ENCODE measurements at regions not wholly inside any gene's neighbourhood (a gene's known extent, or its start where the extent isn't known, plus 50 kb on each side); places are given as distances from the start of the nearest gene placed in this dataset.
A peak's percentile ranks its signal among the peaks of the same experiment; 100 is the strongest.
"Not testable (repeated sequence)": the region's sequence is repeated elsewhere in the genome, so short reads cannot be mapped to it uniquely, and the experiment has no call there.

DNA sequence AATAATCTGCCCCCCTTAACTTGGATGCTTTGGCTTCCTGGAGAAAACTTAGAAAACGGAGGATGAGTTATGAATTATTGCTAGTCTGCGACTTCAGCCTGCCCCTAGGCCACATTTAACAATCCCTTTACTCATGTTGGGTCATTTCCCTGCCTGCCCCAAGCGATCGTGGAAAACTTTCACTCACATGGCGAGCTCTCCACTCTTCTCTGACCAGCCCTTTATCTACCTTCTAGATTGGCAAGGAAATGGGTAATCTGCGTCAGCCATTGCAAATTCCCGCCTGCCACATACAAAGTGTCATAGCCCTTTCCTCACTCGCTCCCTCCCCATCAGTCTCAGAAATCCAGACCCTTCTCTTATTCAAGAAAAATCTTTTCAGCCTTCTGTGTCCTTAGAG lies 154.3 kb upstream of the IRS2 start:
- no peak for DNase-seq (ENCODE audit: low read depth)

DNA sequence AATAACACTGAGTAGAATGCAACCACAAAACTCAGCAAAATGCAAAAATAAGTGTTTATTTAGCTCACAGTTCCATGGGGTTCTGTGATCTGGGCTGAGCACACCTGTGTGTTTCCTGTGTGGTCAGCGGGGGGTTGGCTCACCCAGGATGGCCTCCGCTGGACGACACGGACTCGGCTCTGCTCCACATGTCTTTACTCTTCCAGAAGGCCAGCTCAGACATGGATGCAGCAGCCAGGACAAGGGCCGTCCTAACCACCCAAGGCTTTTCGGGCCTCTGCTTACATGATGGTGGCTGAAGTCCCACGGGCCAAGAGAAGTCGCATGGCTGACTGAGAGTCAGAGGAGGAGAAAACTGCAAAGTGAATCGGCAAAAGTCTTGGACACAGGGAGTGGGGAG lies 153.5 kb upstream of the IRS2 start:
- no peak for DNase-seq (ENCODE audit: low read depth)

DNA sequence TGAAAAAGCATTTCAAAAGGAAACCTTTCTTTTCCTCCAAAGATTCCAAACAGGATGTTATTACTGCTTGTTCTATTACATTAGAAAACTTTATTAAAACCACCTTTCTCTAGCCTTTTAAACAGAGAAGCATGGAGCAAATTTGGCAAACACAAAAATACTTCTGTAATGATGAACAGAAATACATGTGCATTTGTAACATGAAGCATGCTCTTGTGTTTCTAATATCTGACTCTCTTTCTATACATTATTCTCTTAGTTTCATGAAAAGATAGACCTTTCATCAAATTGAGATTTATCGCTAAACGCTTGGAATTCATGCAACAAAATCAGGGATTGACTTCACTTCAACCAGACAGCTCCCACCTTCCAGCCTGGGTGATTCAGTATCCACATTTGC lies 152.8 kb upstream of the IRS2 start:
- no peak for DNase-seq (ENCODE audit: low read depth)

DNA sequence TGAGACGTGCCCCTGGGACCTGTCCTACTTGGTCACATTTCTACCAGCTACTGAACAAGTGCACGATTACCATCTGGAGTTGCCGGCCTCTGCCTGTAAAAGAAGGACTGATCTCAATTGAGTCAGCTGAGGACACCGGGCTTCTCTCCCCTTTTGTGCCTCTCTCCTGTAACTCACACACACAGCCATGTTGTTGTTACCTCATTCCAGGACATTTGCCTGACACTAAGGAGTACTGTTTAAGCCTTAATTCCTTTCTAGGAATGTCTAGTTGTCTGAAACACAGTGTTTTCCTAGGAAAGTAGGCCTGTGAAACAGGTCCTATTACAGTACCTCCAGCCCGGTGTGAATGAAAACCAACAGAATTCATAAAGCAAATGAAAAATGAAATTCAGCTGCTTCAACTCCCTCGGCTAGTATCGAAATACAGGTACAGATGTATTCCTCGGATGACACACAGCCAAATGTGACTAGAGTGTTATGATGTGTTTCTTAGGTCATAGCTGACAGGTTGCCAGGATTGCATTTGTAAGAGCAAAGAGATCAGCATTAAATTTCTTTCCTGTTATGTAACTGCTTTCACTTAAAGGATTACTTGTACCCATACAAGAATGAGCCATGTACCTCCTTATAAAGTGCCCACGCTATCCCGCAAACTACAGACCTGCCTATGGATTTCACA lies 152.0 kb upstream of the IRS2 start:
- DNase-seq (ENCODE audit: low read depth), result peak; percentile 98

DNA sequence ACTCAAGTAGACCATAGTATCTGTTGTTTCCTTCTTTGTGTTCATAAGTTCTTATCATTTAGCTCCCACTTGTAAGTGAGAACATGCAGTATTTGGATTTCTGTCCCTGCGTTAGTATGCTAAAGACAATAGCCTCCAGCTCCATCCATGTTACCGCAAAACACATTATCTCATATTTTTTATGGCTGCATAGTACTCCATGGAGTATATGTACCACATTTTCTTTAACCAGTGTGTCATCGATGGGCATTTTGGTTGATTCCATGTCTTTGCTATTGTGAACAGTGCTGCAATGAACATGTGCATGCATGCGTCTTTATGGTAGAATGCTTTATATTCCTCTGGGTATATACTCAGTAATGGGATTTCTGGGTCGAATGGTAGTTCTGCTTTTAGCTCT lies 148.1 kb upstream of the IRS2 start:
- not testable (repeated sequence) for DNase-seq (ENCODE audit: low read depth)

DNA sequence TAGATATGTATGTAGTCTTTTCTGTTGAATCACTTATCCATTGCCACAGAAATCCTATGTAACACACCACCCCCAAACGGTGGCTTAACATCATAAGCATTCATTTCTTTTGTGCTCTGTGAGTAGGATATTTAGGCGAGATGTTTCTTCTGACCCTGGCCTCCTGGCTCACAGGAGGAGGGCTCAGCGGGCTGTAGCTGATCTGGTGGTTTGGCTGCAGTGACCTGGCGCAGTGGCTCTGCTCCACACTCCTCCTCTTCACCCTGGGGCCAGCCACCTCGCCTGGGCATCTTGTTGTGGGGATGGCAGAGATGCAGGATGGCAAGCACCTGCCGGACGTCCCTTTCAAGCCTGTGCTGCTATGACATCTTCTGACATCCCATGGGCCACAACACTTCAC lies 147.1 kb upstream of the IRS2 start:
- peak; percentile 26 for DNase-seq (ENCODE audit: low read depth)

DNA sequence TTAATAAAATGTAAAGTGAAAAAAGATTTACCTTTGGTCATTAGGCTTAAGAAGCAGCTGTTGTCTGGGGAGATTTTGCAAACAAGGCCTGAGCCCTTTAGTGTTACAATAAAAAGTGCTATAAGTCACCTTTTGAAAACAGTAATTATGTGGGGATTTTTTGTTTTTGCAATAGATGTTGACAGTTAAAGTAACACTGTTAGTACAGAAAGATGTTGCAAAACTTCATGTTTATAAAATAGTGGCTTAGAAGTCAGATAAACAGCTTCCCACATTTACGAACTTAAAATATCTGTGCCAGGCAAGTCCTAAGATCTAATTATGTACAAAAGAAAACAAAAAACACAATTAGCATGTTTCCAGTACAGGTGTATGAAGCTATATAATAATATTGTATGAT lies 138.0 kb upstream of the IRS2 start:
- DNase-seq (ENCODE audit: low read depth), result peak; percentile 58

DNA sequence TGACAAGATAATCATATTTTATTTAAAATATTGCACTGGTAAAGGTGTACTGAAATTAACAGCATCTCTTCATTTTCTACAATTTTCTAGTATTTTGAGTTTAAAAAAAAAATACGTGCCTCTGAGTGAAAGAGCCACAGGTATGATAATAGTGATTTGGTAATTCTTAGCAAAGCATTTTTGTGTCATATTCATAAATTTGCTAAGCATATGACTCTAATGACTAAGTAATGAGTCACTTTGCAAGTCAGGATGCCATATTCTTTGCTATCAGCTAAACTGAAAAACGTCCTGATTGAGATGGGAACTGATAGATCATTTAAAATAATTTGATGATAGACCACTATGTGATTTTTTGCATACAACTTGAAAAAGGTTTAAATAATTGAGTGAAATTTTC lies 136.1 kb upstream of the IRS2 start:
- DNase-seq (ENCODE audit: low read depth), result peak; percentile 44

DNA sequence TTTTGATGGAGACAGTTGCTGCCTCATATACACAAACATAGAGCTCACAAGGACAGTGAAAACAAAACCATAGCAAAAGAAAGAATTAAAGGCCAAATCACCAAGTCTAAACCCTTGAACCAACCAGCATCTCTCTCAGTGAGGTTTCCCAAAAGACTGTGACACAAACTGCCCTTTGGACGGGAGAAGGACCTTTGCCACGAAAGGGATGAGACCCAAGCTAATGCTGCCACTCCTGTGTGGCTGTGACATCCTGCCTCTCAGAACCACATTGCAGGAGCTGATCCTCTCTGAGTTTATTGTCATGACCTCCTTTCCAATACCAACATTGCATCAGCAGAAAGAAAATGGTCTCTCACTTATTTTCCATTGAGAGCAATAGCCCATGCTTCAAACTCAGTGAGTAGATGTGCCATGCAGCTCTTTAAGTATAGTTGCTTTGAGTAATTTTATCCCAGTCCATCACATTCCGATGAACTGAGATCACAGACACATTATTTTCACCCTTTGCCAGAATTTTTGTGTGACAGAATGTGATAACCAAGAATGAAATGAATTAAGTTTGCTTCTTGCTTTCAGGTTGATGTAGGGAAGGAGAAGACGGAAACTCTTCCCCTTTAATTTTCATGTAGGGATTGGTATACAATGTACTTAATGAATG lies 133.5 kb upstream of the IRS2 start:
- DNase-seq (ENCODE audit: low read depth), result peak; percentile 50

DNA sequence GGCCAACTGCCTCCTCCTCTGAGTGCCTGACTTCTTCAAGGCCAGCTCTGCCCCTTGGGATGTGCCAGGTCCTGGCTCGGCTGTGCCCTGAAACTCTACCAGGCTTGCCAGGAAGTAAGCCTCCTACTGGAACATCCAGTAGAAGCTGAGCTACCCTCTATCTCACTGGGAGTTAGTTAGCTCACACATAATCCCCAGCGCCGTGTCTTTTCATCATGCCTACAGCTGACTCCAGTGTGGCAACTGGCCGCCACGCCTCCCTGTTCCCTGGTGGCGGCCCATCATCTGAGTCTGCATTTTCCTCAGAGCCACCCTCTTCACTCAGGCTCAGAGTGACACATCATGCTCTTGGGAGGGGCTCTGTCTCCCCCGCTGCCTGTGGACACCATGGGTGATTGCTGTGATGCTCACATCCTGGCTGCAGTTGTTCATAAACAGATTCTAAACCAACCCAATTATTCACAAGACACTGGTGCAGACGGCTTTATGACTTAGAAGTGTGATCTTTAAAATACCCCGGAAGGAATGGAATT lies 131.9 kb upstream of the IRS2 start:
- peak; percentile 28 for DNase-seq (ENCODE audit: low read depth)

DNA sequence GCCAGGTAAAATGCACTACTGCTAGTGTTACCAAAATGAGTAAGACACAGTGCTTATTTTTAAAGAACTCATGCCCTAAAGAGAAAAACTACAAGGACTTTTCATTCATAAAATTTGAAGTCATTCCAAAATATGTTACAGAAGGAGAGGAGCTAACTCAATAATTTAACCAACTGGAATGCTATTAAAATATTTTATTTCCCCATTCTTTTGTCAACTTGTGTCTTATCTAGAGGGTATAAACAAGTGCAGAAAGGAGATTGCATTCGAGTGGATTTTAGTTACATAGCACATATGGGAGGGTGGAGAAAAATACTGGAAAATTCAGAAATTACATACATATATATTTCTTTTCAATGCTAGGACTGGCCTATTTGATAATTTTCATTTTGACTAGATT lies 131.0 kb upstream of the IRS2 start:
- DNase-seq (ENCODE audit: low read depth), result no peak

DNA sequence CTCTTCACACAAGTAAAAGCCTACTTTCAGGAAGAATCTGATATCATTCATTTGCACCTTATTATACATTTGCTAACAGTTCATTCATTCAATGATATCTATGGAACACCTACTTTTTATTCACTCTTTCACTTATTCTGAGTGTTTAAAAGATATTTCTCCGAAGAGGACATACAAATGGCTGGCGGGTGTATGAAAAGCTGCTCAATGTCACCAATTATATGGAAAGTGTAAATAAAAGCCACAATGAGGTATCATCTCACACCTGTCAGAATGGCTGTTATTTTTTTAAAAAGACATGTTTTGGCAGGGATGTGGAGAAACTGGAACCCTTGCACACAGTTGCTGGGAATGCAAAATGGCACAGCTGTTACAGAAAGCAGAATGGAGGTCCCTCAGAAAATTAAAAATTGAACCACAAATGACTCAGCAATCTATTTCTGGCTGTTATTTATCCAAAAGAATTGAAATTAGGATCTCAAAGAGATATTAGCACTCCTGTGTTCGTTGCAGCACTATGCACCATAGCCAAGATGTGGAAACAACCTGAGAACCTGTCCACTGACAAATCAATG lies 127.6 kb upstream of the IRS2 start:
- no peak for DNase-seq (ENCODE audit: low read depth)

DNA sequence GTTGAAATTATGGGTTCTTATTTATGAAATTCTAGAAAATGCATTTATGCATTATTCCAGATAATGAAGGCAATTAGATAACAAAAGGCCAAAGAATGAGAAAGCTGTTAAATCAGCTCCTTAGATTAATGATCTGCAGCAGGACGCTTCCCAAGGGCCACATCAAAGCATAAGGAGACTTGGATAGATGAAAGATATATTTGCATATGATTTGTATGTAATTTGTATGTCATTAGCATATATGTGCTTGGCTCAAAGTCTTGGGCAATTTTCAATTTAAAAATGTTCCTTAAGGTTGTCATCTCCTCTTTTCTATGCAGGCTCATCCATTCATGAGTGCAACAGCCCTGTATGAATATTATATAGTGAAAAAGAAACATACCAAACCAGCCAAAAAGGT lies 126.8 kb upstream of the IRS2 start:
- DNase-seq (ENCODE audit: low read depth), result no peak

DNA sequence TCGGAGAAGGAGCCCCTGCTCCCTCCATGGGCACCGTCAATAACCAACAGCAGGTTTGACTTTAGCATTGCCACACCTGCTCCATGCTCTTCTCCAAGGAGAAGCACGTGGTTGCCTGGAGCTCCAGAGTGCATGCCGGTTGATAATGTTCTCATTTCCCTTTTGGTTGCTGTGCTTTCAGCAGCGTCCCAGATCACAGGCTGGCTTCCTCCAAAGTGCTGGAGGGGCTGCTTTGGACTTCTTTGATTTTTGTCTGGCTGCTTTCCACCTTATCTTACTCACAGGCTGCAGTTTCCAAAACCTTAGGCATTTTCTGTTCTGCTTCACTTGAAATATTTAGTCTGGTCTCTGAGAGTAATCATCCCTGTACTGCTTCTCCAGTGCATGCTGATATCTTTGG lies 123.8 kb upstream of the IRS2 start:
- no peak for DNase-seq (ENCODE audit: low read depth)

DNA sequence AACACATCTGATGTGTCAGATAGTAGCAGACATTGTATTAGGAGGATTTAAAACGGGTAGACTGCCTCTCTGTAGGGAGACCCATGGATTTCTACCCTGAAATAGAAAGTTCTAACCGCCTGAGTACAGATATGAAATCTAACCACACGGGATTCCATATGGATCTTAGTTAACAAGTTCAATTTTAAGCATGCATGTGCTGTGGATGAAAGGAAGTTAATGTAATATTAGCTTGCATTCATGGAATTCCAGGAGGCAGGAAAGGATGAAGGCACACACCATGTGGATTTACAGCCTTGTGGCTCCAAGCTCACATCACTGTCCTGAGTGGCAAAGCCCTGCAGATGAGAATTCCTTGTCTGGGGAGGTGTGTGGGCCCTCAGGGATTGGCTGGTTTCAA lies 120.6 kb upstream of the IRS2 start:
- no peak for DNase-seq (ENCODE audit: low read depth)

DNA sequence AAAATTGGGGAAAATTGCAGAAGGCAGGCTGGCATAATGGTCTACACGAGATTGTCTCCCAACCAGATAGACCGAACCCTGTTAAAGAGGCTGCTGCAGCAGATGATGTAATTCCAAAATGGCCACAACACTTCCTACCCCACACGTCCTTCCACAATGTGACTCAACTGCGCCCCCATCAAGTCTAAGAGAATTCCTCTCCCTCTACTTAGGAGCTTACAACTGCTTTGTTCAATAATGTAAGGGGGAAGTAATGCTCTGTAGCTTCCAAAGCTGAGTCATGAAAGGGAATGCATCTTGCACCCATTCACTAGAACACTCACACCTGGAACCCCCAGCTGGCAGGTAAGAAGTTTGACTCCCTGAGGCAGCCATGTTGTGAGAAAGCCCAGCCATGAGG lies 117.8 kb upstream of the IRS2 start:
- DNase-seq (ENCODE audit: low read depth), result peak; percentile 25

DNA sequence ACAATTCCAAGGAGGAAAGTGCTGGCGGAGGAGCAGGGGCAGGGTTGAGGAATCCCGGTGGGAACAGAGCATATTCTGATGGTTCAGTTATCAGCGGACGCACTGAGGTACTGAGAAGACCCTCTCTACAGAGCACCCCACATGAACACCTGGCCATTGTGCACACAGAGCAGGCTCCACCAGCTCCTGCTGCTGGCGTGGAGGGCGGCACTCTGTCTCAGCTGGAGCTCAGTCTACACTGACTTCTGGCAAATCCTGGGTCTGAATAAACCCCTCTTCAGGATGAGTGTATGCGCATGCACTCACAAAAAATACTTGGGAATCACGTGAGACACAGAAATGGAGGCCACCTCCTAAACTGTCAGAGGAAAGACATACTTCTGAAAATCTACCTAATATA lies 114.4 kb upstream of the IRS2 start:
- no peak for DNase-seq (ENCODE audit: low read depth)

DNA sequence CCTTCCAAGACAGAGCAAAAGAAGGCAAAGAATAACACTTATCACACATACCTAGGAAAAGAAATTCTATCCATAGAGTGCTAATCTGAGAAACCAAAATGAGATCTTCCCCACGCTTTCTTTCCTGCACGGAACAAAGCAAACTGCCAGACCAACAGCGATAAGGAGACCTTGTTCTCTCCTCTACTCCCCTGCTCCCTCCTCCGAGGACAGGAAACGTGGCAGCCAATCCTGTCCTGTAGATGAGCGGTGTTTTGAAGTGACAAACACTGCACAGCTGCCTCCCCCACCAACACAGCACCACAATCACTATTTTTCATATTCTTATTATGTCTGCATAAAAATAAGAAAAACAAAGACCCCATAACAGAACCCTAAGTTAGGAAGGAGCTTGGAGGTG lies 113.9 kb upstream of the IRS2 start:
- no peak for DNase-seq (ENCODE audit: low read depth)

DNA sequence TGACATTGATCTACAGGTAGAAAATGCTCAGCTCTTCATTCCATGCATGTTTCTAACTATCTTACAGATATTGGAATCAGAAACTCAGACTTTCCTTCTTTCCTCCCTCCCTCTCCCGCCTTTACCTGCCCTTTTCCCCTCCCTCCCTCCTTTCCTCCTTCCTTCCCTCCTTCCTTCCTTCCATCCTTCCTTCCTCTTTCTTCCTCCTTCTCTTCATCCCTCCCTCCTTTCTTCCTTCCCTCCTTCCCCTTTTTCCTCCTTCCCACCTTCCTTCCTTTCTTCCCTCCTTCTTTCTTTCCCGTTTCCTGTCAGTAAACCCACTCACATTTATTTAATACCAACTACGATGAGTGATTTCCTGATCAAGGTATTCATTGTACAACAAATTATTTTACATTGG lies 113.4 kb upstream of the IRS2 start:
- DNase-seq (ENCODE audit: low read depth), result no peak

DNA sequence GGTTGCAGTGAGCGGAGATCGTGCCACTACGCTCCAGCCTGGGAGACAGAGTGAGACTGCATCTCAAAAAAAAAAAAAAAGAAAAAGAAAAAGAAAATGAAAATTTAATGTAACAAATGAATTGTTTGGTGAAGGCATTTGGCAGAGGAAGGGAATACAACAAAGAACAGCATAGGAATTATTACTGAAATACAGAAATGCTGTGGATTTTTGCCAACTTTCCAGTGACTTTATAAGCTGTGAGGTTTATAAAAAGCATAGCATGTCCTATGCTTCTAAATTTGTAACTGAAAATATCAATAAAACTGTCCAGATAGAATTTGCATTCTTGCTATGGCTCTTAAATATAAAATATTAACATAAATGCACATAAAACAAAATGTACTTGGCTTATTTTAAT lies 112.9 kb upstream of the IRS2 start:
- DNase-seq (ENCODE audit: low read depth), result no peak

DNA sequence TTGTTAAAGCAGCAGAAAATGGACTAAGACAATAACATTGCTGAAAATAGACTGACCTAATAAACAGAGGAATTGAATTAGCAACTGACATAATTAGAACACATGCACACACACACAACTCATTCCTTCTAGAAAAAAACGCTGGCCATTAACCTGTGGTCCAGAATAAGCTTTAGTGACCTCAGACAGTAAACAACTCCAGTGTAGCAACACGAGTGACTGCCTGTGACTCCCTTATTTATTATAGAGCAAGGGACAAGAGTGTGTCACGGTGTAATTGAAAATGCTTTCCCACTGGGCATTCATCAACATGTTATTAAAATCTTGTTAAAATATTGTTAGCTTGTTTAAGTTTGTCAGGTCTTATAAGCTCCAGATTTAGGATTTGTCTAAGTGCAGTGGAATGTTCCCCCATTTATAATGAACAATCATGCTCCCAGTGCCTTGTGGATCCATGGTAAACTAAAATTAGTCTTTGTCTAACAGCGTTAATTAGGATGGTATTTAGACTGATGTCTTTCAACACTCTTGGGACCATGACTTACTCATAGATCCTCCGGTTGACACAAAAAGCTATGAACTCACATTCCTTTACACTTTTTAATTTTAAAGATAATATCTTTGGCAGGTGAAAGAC lies 111.7 kb upstream of the IRS2 start:
- DNase-seq (ENCODE audit: low read depth), result no peak

DNA sequence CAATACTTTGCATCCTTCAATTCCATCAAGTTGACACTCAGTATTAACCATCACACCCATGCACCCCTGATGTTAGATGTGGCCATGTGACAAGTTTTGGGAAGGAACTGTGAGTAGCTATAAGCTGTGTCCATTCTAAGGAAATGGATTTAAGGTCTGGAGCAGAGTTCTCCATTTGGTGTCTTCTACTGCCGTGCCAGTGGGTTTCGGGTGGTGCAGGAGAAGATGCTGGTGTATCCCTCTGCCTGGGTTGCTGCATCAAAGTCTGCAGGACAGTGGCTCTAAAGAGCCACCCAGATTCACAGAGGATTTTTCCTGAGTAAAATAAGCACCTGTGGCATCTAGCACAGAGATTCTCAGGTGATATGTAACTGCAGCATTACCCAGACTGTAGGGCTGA lies 105.7 kb upstream of the IRS2 start:
- DNase-seq (ENCODE audit: low read depth), result no peak

DNA sequence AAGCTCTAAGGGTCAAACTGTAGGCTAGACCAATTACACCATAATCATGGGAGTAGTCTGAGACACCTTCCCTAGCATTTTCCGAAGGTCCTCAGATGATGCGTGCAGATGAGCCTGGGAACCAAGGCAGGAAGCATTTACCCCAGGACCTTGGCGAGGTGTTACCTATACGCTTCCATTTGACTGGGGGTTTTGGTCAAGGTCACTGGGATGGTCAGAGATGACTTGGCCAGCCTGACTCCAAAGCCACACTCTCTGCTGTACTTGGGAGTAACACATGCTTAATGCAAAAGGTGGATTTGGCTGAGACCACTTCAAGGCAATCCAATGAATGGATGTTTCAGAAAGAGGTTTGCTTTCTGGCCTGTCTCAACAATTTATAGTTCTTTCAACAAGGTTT lies 98.9 kb upstream of the IRS2 start:
- no peak for DNase-seq (ENCODE audit: low read depth)

Data from iris pigment epithelial cell (primary cell).